C4-2B (cell line): ENCODE measurements at regions not wholly inside any gene's neighbourhood (a gene's known extent, or its start where the extent isn't known, plus 50 kb on each side); places are given as distances from the start of the nearest gene placed in this dataset.

ENCODE experiments used
- ZFX ChIP-seq: fragments of 450-650 bp; IDR thresholded peaks from 2 replicates; pipeline ENCODE4 v1.6.1; 2017
- TF ChIP-seq, protein P1 (sequence below): fragments of 450-650 bp; conservative IDR thresholded peaks from 2 replicates; pipeline ENCODE4 v1.5.1; 2017; ENCODE audit warnings: mild to moderate bottlenecking

DNA sequence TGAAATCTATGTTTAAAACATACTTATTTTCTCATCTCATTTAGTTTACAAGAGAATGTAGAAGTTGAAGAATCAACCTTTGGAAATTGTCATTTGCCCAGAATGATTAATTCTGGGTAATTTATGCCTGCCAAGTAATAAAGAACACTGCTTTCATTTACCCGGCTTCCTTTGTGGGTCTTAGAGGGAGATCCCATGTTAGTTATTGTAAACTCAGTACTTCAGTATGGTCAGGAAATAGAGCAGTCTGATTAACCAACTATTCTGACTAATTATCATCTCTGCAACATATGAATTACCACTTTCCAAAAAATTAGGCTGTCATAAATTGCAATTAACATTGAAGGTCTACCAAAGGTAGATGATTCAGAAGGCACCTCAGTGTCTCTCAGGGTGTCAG, 324.5 kb downstream of the HNRNPD start:
- TF ChIP-seq, protein P1, sequence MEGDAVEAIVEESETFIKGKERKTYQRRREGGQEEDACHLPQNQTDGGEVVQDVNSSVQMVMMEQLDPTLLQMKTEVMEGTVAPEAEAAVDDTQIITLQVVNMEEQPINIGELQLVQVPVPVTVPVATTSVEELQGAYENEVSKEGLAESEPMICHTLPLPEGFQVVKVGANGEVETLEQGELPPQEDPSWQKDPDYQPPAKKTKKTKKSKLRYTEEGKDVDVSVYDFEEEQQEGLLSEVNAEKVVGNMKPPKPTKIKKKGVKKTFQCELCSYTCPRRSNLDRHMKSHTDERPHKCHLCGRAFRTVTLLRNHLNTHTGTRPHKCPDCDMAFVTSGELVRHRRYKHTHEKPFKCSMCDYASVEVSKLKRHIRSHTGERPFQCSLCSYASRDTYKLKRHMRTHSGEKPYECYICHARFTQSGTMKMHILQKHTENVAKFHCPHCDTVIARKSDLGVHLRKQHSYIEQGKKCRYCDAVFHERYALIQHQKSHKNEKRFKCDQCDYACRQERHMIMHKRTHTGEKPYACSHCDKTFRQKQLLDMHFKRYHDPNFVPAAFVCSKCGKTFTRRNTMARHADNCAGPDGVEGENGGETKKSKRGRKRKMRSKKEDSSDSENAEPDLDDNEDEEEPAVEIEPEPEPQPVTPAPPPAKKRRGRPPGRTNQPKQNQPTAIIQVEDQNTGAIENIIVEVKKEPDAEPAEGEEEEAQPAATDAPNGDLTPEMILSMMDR = no peak
- TF ChIP-seq ZFX = no peak
